LNCAP (cell line): ENCODE measurements at regions not wholly inside any gene's neighbourhood (a gene's known extent, or its start where the extent isn't known, plus 50 kb on each side); places are given as distances from the start of the nearest gene placed in this dataset.

ENCODE experiments used
- TF ChIP-seq, protein P1 (sequence below): fragments of 450-650 bp; IDR thresholded peaks from 2 replicates; pipeline ENCODE4 v1.5.1; 2017; ENCODE audit warnings: mild to moderate bottlenecking

DNA sequence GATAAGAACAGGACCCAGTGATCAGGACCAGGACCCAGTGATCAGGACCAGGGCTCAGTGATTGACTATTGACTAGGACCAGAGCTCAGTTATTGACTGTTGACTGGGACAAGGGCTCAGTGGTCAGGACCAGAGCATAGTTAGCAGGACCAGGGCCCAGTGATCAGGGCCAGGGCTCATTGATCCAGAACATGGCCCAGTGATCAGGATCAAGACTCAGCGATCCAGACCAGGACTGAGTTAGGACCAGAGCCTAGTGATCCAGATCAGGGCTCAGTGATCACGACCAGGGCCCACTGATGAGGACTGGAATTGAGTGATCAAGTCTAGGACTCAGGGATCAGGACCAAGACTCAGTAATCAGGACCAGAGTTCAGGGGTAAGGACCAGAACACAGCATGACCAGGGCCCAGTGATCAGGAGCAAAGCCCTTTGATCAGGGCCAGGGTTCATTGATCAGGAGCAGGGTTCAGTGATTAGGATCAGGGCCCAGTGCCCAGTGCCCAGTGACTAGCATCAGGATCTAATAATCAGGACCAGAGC lies 176.0 kb downstream of the TMEM121 start:
- TF ChIP-seq, protein P1, sequence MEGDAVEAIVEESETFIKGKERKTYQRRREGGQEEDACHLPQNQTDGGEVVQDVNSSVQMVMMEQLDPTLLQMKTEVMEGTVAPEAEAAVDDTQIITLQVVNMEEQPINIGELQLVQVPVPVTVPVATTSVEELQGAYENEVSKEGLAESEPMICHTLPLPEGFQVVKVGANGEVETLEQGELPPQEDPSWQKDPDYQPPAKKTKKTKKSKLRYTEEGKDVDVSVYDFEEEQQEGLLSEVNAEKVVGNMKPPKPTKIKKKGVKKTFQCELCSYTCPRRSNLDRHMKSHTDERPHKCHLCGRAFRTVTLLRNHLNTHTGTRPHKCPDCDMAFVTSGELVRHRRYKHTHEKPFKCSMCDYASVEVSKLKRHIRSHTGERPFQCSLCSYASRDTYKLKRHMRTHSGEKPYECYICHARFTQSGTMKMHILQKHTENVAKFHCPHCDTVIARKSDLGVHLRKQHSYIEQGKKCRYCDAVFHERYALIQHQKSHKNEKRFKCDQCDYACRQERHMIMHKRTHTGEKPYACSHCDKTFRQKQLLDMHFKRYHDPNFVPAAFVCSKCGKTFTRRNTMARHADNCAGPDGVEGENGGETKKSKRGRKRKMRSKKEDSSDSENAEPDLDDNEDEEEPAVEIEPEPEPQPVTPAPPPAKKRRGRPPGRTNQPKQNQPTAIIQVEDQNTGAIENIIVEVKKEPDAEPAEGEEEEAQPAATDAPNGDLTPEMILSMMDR = no peak

DNA sequence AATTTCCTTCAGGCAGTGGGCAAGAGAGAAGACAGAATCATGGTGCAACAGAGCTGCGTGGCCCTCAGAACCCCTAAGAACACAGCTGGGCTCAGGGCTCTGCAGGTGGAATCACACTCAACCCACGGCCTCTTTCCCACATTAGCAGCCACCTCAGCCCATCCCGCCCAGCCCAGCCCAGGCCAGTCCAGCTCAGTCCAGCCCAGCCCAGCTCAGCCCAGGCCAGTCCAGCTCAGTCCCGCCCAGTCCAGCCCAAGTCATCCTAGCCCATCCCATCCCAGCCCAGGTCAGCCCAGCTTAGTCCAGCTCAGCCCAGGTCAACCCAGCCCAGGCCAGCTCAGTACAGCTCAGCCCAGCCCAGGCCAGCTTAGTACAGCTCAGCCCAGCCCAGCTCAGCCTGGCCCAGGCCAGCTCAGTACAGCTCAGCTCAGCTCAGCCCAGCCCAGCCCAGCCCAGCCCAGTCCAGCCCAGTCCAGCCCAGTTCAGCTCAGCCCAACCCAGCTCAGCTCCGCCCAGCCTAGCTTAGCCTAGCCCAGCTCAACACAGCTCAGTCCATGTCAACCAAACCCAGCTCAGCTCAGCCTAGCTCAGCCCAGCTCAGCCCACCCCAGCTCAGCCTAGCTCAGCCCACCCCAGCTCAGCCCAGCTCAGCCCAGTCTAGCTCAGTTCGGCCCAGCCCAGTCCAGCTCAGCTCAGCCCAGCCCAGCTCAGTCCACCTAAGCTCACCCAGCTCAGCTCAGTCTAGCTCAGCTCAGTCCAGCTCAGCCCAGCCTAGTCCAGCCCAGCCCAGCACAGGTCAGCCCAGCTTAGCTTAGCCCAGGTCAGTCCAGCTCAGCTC lies 183.1 kb downstream of the TMEM121 start:
- TF ChIP-seq, protein P1 = no peak

DNA sequence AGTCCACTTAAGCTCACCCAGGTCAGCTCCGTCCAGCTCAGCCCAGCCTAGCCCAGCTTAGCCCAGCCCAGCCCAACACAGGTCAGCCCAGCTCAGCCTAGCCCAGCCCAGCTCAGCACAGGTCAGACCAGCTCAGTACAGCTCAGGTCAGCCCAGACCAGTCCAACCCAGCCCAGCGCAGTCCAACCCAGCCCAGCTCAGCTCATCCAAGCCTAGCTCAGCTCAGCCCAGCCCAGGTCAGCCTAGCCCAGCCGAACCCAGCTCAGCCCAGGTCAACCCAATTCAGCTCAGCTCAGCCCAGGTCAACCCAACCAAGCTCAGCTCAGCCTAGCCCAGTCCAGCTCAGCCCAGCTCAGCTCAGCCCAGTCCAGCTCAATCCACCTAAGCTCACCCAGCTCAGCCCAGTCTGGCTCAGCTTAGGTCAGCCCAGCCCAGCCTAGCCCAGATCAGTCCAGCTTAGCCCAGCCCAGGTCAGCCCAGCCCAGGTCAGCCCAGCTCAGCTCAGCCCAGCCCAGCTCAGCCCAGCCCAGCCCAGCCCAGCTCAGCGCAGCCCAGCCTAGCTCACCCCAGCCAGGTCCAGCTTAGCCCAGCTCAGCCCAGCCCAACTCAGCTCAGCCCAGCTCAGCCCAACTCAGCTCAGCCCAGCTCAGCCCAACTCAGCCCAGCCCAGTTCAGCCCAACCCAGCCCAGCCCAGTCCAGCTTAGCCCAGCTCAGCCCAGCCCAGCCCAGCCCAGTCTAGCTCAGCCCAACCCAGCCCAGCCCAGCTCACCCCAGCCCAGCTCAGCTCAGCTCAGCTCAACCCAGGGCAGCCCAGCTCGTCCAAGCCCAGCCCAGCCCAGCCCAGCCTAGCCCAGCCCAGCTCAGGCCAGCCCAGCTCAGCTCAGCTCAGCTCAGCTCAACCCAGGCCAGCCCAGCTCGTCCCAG lies 184.0 kb downstream of the TMEM121 start:
- TF ChIP-seq, protein P1 = no peak

DNA sequence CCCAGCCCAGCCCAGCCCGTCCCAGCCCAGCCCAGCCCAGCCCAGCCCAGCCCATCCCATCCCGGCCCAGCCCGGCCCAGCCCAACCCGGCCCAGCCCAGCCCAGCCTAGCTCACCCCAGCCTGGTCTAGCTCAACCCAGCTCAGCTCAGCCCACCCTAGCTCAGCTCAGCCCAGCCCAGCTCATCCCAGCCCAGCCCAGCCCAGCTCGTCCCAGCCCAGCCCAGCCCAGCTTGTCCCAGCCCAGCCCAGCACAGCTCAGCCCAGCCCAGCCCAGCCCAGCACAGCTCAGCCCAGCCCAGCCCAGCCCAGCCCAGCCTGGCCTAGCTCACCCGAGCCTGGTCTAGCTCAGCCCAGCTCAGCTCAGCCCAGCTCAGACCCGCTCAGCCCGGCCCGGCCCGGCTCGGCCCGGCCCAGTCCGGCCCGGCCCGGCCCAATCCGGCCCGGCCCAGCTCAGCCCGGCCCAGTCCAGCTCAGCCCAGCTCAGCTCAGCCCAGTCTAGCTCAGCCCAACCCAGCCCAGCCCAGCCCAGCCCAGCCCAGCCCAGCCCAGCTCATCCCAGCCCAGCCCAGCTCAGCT lies 184.7 kb downstream of the TMEM121 start:
- TF ChIP-seq, protein P1 = no peak

DNA sequence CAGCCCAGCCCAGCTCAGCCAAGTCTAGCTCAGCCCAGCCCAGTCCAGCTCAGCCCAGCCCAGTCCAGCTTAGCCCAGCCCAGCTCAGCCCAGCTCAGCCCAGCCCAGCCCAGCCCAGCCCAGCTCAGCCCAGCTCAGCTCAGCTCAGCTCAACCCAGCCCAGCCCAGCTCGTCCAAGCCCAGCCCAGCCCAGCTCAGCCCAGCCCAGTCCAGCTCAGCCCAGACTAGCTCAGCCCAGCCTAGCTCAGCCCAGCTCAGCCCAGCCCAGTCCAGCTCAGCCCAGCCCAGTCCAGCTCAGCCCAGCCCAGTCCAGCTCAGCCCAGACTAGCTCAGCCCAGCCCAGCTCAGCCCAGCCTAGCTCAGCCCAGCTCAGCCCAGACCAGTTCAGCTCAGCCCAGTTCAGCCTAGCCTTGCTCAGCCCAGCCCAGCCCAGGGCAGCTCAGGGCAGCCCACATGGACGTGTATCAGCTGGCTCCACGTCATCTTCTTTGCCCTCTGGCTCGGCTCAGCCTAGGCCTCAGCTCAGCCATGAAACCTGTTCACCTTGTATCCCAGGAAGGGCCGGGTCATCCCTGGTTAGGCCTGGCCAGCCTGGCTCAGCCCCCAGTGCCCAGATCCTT lies 185.6 kb downstream of the TMEM121 start:
- TF ChIP-seq, protein P1 = no peak

DNA sequence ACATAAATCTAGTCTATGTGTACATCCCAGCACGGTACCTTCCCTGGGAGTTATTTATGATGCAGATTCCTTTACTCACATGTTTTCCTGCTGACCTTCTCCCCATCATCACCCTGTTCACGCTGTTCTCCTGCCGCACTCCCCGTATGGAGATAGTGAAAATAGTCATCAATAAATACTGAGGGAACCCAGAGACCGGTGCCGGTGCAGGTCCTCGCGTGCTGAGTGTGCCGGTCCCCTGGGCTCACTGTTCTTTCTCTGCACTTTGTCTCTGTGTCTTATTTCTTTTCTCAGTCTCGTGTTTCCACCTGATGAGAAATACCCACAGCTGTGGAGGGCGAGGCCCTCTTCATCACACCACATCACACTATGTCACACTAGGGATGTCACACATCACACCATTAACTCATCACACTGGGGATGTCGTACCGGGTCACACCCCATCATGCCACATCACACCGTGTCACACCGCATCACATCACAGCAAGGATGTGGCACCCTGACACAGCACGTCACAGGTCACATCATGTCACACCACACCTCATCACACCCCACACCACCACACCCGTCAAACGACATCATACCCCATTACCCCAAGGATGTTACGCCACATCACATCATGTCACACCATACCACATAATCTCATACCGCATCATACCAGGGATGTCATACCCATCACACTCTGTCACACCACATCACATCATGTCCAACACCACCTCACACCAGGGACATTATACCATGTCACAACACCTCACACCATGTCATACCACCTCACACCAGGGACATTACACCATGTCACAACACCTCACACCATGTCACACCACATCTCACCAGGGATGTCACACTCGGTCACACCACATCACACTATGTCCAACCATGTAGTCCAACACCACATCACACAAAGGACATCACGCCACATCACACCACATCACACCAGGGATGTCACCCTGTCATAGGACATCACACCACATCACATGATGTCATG lies 207.0 kb downstream of the TMEM121 start:
- TF ChIP-seq, protein P1 = no peak
